HCT116 (cell line): ENCODE measurements at regions not wholly inside any gene's neighbourhood (a gene's known extent, or its start where the extent isn't known, plus 50 kb on each side); places are given as distances from the start of the nearest gene placed in this dataset.

Source experiments
- ATAC-seq: fragments of 200-7000 bp; cut with Tn5 transposase; 2 replicates; pipeline ENCODE4 v1.9.1; 2020; ENCODE audit warnings: mild to moderate bottlenecking, moderate library complexity
- BruUV-seq: library from RNA; stranded (reverse); fragments of 400-500 nt; replicated peaks from 2 replicates; lab custom pipeline; 2021; lab: Mats Ljungman, UMichigan
- CTCF ChIA-PET: fragments of 300-600 bp; sonication (Branson Sonifier 250); formaldehyde crosslinking; loops from one replicate; lab custom pipeline; 2021; ENCODE audit warnings: antibody characterized with exemption; lab: Charles Lee
- POLR2A ChIA-PET: fragments of 300-600, 350-600 bp; sonication (Branson Sonifier 250); formaldehyde crosslinking; loops from one replicate; lab custom pipeline; 2021; ENCODE audit warnings: antibody characterized with exemption; lab: Charles Lee
- RAD21 ChIA-PET, 2 experiments: fragments of 300-600 bp; sonication (Branson Sonifier 250); formaldehyde crosslinking; loops; one replicate each; lab custom pipeline; 2023; ENCODE audit warnings: low total read pairs in 2 of 2; ENCODE audit not compliant: uncharacterized antibody in 2 of 2, unreplicated experiment in 2 of 2, low non-redundant PET in 1 of 2; lab: Charles Lee
- DNase-seq: peaks from one replicate; pipeline ENCODE4 v3.0.0-alpha.2; 2010; ENCODE audit warnings: low read depth, low spot score
- H2AFZ ChIP-seq: fragments of 200-600 bp; shearing (Covaris generic), sonication (generic); 2 replicates; pipeline ENCODE4 v1.6.1; 2017; ENCODE audit warnings: low read depth, mixed run types, mixed read lengths, antibody characterized with exemption, low read length; ENCODE audit not compliant: poor library complexity, severe bottlenecking
- H3K27ac ChIP-seq: 2 replicates; pipeline ENCODE4 v1.5.1; 2012; ENCODE audit warnings: low read depth, low read length
- H3K27me3 ChIP-seq: fragments of 200-600 bp; sonication (generic); 2 replicates; pipeline ENCODE4 v1.6.1; 2016; ENCODE audit warnings: mixed run types, low read length, mixed read lengths; ENCODE audit not compliant: insufficient read depth
- H3K36me3 ChIP-seq, 2 experiments: fragments of 200-500 bp in 1 of 2; fragments of 200-600 bp in 1 of 2; sonication (Bioruptor generic) in 1 of 2; sonication (generic) in 1 of 2; 2 replicates each; pipeline versions ENCODE4 v1.5.1 to v1.6.1; 2014 to 2016; ENCODE audit warnings: low read length in 2 of 2, inconsistent platforms in 1 of 2, mixed read lengths in 1 of 2, mixed run types in 1 of 2; ENCODE audit not compliant: insufficient read depth in 2 of 2, control insufficient read depth in 1 of 2
- H3K4me1 ChIP-seq, 2 experiments: fragments of 200-600 bp in 1 of 2; sonication (generic) in 1 of 2; 2 replicates each; pipeline versions ENCODE4 v1.5.1 to v1.6.1; 2012 to 2017; ENCODE audit warnings: low read length in 2 of 2, inconsistent platforms in 1 of 2, mild to moderate bottlenecking in 1 of 2, mixed read lengths in 1 of 2, mixed run types in 1 of 2, moderate library complexity in 1 of 2; ENCODE audit not compliant: insufficient read depth in 2 of 2, control insufficient read depth in 1 of 2
- H3K4me2 ChIP-seq: fragments of 200-600 bp; sonication (generic); 2 replicates; pipeline ENCODE4 v1.6.1; 2017; ENCODE audit warnings: mixed run types, low read length, mixed read lengths
- H3K4me3 ChIP-seq, 2 experiments: fragments of 200-600 bp in 1 of 2; sonication (generic) in 1 of 2; replicated peaks in 1 of 2; 2 replicates each; pipeline ENCODE4 v1.5.1; 2011 to 2016; ENCODE audit warnings: low read length in 2 of 2, control low read depth in 1 of 2, low read depth in 1 of 2, mild to moderate bottlenecking in 1 of 2, mixed read lengths in 1 of 2, mixed run types in 1 of 2
- H3K79me2 ChIP-seq: fragments of 200-600 bp; sonication (generic); 2 replicates; pipeline ENCODE4 v1.6.1; 2017; ENCODE audit warnings: mild to moderate bottlenecking, mixed run types, low read length, moderate library complexity, mixed read lengths; ENCODE audit not compliant: insufficient read depth
- H3K9ac ChIP-seq: fragments of 200-600 bp; sonication (generic); 2 replicates; pipeline ENCODE4 v1.6.1; 2016; ENCODE audit warnings: low read length, mixed read lengths
- H3K9me2 ChIP-seq: fragments of 200-600 bp; sonication (generic), shearing (Covaris generic); 2 replicates; pipeline ENCODE4 v1.6.1; 2017; ENCODE audit warnings: mixed run types, mild to moderate bottlenecking, moderate library complexity; ENCODE audit not compliant: insufficient read depth
- H3K9me3 ChIP-seq, 2 experiments: fragments of 200-500 bp in 1 of 2; fragments of 200-600 bp in 1 of 2; sonication (Bioruptor generic) in 1 of 2; sonication (generic) in 1 of 2; 2 replicates each; pipeline ENCODE4 v1.6.1; 2014 to 2017; ENCODE audit warnings: low read length in 2 of 2, mixed read lengths in 2 of 2, inconsistent platforms in 1 of 2, low read depth in 1 of 2, mild to moderate bottlenecking in 1 of 2, mixed run types in 1 of 2, moderate library complexity in 1 of 2; ENCODE audit not compliant: control insufficient read depth in 1 of 2, insufficient read depth in 1 of 2
- H4K20me1 ChIP-seq: fragments of 200-600 bp; sonication (generic), shearing (Covaris generic); 2 replicates; pipeline ENCODE4 v1.6.1; 2017; ENCODE audit warnings: mixed run types, mild to moderate bottlenecking, moderate library complexity; ENCODE audit not compliant: insufficient read depth
- EZH2phosphoT487 ChIP-seq: fragments of 200-600 bp; IDR thresholded peaks from 2 replicates; pipeline ENCODE4 v1.6.1; 2018; ENCODE audit warnings: antibody characterized with exemption, borderline replicate concordance
- JUND ChIP-seq: IDR thresholded peaks from 2 replicates; pipeline ENCODE4 v1.6.1; 2012
- POLR2AphosphoS5 ChIP-seq: IDR thresholded peaks from 2 replicates; pipeline ENCODE4 v1.6.1; 2011; ENCODE audit warnings: mild to moderate bottlenecking, low read depth, low read length, moderate library complexity
- RAD21 ChIP-seq: IDR thresholded peaks from 2 replicates; pipeline ENCODE4 v1.6.1; 2012; ENCODE audit warnings: low read depth, mild to moderate bottlenecking
- REST ChIP-seq: IDR thresholded peaks from 2 replicates; pipeline ENCODE4 v1.6.1; 2012; ENCODE audit warnings: low read depth
- SIN3A ChIP-seq: IDR thresholded peaks from 2 replicates; pipeline ENCODE4 v1.6.1; 2012; ENCODE audit warnings: low read depth
- SP1 ChIP-seq: IDR thresholded peaks from 2 replicates; pipeline ENCODE4 v1.6.1; 2012; ENCODE audit warnings: low read depth
- SRF ChIP-seq: IDR thresholded peaks from 2 replicates; pipeline ENCODE4 v1.6.1; 2012; ENCODE audit warnings: low read depth
- YY1 ChIP-seq: IDR thresholded peaks from 2 replicates; pipeline ENCODE4 v1.6.1; 2011; ENCODE audit warnings: low read length, low read depth, moderate library complexity, mild to moderate bottlenecking; ENCODE audit not compliant: insufficient replicate concordance; ENCODE audit errors: extremely low read depth
- ZNF274 ChIP-seq: fragments of 200-500 bp; sonication (Bioruptor generic); IDR thresholded peaks from 2 replicates; pipeline ENCODE4 v1.6.1; 2014; ENCODE audit warnings: mild to moderate bottlenecking, low read depth, low read length, inconsistent platforms
- intact Hi-C: fragments of 100-400 bp; cut with micrococcal nuclease; formaldehyde crosslinking; loops from 2 replicates; pipeline ENCODE4 v1.10.0; 2022

- no peak overlapping the region for H3K27ac ChIP-seq
- ChIA-PET RAD21 (no interaction called here), CTCF (no interaction called here), POLR2A (no interaction called here)
- ATAC-seq (no peak), DNase-seq (no peak)
- H3K36me3 ChIP-seq: no peaks in the 10 kb centered on the region
- no peaks in the 10 kb centered on the region for H4K20me1 ChIP-seq
- peak overlapping the region; percentile 61 for H2AFZ ChIP-seq
- no peak overlapping the region for H3K9ac ChIP-seq
- H3K27me3 ChIP-seq: no peaks in the 10 kb centered on the region
- H3K79me2 ChIP-seq: no peaks in the 10 kb centered on the region
- no peaks in the 10 kb centered on the region for H3K9me3 ChIP-seq
- intact Hi-C loops: no loop called here
- no peak for TF ChIP-seq POLR2AphosphoS5
- TF ChIP-seq ZNF274: no peak
- TF ChIP-seq YY1: no peak
- no peak for TF ChIP-seq EZH2phosphoT487
- TF ChIP-seq RAD21: no peak
- no peak for TF ChIP-seq JUND
- no peak for TF ChIP-seq REST
- no peak for TF ChIP-seq SIN3A
- TF ChIP-seq SRF: no peak
- no peak for TF ChIP-seq SP1
- no peaks in the 10 kb centered on the region for H3K9me2 ChIP-seq
- H3K4me1 ChIP-seq: peaks cover 4 to 5% of the 10 kb centered on the region in 2 experiments; a peak in 1 of 4 replicates
- BruUV-seq: no TSS peak
- H3K4me3 ChIP-seq: no peak overlapping the region
- no peak overlapping the region for H3K4me2 ChIP-seq
Observed at GRCh38 chrX:45309801-45310200, 109.1 kb upstream of the DIPK2B start.
